ENCODE measurements at regions not wholly inside any gene's neighbourhood (a gene's known extent, or its start where the extent isn't known, plus 50 kb on each side); places are given as distances from the start of the nearest gene placed in this dataset.

DNA sequence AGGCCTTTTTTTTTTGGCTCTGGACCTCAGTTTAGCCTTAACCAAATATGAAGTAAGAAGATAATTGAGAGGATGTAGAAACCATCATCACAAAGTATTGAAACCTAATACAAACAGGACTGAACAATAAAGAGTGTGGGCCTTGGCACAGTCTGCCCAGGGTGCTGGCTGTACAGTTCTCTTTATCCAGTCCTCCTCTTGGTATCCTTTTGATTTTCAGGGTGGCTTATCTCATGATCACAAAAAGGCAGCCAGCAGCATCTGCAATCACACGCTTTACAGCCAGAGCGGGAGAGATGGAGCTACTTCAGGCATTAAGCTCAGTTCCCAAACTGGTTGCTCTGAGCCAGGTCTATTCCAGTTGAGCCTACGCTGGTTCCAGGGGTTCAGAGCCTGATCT lies 239.7 kb downstream of the RPLP1 start:
- TF ChIP-seq POLR2A (IDR thresholded peaks at IDR 0.05), result no peak
- TF ChIP-seq, protein P1, sequence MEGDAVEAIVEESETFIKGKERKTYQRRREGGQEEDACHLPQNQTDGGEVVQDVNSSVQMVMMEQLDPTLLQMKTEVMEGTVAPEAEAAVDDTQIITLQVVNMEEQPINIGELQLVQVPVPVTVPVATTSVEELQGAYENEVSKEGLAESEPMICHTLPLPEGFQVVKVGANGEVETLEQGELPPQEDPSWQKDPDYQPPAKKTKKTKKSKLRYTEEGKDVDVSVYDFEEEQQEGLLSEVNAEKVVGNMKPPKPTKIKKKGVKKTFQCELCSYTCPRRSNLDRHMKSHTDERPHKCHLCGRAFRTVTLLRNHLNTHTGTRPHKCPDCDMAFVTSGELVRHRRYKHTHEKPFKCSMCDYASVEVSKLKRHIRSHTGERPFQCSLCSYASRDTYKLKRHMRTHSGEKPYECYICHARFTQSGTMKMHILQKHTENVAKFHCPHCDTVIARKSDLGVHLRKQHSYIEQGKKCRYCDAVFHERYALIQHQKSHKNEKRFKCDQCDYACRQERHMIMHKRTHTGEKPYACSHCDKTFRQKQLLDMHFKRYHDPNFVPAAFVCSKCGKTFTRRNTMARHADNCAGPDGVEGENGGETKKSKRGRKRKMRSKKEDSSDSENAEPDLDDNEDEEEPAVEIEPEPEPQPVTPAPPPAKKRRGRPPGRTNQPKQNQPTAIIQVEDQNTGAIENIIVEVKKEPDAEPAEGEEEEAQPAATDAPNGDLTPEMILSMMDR (IDR thresholded peaks at IDR 0.05), result no peak

Data from vagina (tissue), 2 donors.